Body of pancreas (tissue), 4 donors: ENCODE measurements at regions not wholly inside any gene's neighbourhood (a gene's known extent, or its start where the extent isn't known, plus 50 kb on each side); places are given as distances from the start of the nearest gene placed in this dataset.

ENCODE experiments used
- POLR2A ChIP-seq, 3 donors: fragments of 450-650 bp; IDR thresholded peaks; one replicate each; pipeline ENCODE4 v1.6.1; 2016; ENCODE audit warnings: antibody characterized with exemption in 3 of 3, mild to moderate bottlenecking in 2 of 3
- TF ChIP-seq, protein P1 (sequence below), 7 experiments: fragments of 450-650 bp in 4 of 7; fragments of 200-600 bp in 3 of 7; sonication (generic) in 3 of 7; IDR thresholded peaks; one replicate each; pipeline ENCODE4 v1.5.1; 2016 to 2019; ENCODE audit warnings: antibody characterized with exemption in 7 of 7

DNA sequence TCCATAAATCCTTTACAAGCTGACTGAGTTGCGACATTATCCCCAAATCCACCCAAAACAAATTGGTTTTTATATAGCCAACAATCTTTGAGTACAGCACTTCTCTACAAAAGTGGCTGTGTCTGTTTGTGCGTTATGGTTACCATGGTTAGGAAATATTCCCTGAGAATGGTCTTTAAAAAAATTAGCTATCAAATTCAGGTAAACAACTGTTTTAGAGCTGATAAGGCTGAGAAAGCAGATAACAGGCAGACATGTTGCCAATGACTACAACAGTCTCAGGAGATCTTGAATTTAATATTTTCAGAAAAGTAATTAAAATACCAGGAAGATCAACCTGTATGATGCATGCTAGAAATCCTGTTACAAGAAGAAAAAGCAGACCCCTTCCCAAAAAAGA, 248.0 kb downstream of the RASSF9 start:
- TF ChIP-seq, protein P1, sequence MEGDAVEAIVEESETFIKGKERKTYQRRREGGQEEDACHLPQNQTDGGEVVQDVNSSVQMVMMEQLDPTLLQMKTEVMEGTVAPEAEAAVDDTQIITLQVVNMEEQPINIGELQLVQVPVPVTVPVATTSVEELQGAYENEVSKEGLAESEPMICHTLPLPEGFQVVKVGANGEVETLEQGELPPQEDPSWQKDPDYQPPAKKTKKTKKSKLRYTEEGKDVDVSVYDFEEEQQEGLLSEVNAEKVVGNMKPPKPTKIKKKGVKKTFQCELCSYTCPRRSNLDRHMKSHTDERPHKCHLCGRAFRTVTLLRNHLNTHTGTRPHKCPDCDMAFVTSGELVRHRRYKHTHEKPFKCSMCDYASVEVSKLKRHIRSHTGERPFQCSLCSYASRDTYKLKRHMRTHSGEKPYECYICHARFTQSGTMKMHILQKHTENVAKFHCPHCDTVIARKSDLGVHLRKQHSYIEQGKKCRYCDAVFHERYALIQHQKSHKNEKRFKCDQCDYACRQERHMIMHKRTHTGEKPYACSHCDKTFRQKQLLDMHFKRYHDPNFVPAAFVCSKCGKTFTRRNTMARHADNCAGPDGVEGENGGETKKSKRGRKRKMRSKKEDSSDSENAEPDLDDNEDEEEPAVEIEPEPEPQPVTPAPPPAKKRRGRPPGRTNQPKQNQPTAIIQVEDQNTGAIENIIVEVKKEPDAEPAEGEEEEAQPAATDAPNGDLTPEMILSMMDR (IDR thresholded peaks at IDR 0.05), result no peak
- TF ChIP-seq POLR2A (IDR thresholded peaks at IDR 0.05), result no peak
